ENCODE measurements at regions not wholly inside any gene's neighbourhood (a gene's known extent, or its start where the extent isn't known, plus 50 kb on each side); places are given as distances from the start of the nearest gene placed in this dataset.
"Not testable (repeated sequence)": the region's sequence is repeated elsewhere in the genome, so short reads cannot be mapped to it uniquely, and the experiment has no call there.

DNA sequence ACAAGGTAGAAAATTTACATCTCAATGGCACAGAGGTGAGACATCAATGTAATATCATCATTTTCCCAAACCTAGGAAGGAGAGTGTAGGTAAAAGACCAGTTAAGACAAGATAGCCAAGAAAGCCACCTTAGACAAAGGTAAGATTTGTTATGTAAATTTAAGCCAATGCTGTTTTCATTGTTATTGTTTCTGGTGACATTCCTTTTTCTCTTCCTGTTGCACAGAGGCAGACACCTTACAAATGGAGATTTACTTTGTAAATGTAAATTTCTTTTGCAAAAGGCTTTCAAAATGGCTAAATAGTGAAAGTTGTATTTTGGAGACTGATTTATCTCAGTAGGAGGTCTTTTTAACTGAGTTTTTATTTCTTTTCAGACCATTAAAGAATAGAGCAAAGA lies 159.1 kb downstream of the YIPF5 start:
- no peak for DNase-seq

DNA sequence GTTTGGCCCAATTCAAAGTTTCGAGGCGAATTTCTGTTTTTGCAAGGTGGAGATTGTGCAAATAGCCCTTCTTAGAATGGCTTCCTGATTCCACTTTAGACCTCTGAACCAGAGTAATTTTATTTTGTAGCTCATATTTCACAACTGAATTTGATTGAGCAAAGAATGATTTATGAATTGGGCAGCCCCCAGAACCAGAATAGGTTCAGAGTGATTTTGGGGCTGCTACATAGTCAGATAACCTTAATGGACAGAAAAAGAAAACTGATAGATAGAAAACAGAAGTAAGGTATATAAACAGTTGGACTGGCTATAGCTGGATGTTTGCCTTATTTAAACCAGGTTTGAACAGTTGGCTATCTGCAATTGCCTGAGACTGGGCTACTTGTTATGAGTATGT lies 156.6 kb downstream of the YIPF5 start:
- no peak for DNase-seq

DNA sequence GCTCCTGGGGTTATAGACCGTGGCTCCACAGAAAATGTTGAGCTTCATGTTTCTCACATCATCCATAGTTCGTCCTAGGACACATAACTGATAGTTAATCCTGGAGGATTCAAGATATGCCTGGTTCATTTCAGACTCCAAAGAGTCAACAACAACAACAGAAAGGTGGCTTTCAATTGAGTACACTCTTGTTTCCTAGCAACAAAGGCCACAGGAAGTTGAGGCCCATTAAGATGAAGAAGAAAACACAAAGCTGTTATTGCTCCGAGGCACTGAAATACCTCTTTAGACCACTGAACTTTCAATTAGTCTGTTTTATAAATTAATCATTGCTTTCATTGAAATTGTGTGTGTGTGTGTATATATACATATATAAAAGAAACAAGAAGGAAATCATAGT lies 154.5 kb downstream of the YIPF5 start:
- peak; percentile 65 for DNase-seq

DNA sequence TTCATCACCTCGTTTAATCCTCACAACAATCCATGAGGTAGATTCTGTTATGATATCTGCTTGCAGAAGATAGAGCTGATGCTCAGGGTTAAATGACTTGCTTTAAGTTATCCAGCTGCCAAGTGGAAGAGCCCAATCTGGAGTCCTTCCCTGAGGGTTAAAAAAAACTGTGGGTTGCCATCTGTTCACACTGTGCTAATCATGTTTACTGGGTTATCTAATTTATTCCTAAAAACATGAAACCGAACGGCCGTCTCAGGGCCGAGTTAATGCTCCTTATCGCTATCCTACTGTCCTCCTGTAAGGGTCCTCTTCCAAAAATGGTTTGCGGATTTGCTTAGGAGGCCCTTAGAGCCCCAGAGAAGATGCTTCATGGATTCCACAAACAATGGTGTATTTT lies 153.3 kb downstream of the YIPF5 start:
- DNase-seq: no peak

DNA sequence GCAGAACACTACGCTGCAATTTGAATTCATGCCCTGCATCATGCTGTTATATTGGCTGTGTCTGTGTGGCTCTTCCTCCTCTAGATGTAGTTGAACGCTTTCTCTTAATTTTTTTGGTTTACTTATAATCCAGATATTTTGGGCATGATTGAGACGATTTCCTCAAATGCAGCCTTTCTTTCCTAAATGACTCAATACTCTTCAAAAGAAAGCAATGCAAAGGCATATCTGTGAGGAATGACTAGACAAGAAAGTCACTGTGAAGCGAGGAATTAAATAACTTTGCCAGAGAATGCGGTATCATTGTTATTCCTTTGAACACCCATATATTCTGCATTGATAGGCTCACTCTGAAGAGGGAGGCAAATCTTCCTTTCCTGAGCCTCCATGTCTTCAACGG lies 152.8 kb downstream of the YIPF5 start:
- DNase-seq: no peak

DNA sequence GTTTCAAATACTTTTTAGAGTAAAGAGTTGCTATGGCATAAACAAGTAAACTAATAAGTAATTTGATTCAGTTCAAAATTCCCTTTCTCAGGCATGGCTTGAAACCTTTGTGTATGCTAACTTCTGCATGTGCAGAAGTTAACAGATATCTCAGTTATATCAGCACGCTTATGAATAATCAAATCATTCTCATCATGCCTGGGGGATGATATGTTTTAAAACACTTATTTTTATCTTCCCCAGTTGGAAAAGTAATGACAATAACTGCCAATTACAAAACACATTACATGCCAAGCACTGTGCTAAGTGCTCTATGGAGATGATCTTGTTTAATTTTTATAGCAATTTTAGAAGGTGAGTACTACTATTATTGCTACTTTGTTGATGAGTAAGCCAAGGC lies 146.4 kb downstream of the YIPF5 start:
- no peak for DNase-seq

DNA sequence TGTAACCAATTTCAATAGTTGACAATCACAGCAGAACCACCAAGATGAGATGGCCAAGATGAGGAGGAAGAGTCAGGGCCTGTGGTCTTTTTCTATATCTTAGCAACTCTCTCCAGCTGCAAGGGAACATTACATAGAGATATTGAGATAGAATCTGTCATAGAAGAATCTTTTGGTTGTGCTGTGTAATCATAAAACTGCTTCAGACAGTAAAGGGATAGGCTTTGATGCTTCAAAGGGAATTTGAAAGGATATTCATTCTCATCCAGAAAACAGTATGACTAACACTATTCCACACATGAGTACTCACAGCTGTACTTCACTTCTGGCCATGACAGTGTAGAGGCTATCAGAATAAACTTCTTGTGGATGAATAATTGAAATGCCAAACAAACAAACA lies 145.9 kb downstream of the YIPF5 start:
- DNase-seq: no peak

DNA sequence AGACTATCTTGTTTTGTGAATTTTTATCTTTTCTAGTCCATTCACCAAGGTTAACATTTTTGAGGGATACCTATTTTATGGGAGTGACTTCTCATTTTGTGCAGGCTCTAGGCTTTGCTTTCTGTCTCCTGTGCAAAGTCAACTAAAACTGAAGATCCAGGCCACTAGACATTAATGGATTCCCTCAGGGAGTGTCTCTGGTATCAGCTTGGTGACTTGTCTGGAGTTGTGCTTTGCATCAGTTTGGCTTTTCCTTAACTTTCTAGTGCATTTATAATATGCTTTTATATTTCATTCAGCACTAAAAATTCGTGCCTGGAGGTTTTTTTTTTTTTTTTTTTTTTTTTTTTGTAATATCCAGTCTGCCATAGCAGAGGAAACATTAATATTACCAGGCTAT lies 144.2 kb downstream of the YIPF5 start:
- no peak for DNase-seq

DNA sequence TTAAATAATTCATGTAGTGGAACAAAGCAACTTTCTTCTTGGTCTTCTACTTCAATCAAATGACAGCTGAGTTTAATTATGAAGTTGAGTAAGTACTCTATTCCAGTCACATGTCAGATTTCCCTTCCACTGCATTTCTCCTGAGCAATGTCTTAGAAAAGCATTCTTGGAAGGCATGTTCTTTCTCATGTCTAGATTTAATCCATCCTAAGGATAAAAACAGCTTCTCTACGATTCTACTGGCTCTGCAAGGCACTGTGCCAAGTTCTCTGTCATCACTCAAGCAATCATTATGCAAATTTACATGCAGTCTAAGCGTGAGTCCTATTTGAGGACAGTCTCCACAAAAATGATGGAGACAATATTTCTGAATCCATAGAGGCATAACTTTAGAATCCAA lies 142.4 kb downstream of the YIPF5 start:
- DNase-seq: peak; percentile 39

DNA sequence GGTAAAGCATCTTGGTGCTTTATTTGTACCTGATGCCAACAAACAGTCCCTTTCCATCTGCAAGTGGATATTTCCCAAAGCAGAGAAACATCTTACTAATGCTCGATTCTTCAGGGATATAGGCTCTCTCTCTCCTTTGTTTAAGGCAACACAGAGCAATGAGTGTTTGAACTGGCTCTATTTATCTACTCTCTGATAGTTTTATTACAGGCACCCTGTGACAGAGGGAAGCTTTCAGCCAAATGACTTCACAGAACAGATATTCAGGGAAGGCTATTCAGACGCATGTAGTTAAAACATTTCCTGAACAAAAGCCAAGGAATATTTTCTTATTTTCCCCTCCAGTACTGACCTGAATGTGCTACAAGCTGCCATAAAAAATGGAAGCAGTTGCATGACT lies 141.8 kb downstream of the YIPF5 start:
- DNase-seq: peak; percentile 39

DNA sequence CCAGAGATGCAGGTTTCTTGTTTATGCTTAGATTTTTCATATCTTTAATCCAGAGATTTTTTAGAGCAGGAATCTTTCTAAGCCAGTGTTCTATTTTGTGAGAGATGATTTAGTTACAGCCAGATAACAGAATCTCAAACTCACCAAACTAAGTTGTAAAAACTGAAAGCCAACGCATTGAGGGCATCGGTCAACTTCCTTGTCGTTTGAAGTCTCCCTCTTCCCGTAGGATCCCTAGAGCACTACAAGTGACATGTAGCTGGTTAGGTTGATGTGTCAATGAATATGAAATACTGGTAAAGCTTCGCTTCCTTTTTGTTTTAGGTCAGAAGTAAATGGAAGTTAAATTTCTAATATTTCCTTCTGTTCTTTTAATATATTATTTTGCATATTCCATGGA lies 139.6 kb downstream of the YIPF5 start:
- no peak for DNase-seq

DNA sequence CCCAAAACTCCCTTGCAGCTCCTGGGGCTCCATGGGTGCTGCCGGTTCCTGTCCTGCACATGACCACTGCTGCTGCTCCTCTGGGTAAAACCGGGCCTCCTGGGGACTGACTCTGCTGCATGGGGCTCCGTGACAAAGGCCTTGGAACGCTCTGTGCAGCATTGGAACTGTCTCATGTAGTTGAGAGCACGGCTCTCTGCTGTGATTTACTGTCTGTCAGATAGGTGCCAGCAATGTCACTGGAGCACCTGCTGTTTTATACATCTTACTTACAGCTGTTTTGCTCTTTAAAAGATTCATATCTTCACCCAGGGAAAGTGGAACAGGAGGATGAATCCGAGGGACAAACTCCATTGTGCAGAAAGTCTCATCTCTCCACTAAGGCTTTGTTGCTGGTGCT lies 138.1 kb downstream of the YIPF5 start:
- DNase-seq: peak; percentile 3

DNA sequence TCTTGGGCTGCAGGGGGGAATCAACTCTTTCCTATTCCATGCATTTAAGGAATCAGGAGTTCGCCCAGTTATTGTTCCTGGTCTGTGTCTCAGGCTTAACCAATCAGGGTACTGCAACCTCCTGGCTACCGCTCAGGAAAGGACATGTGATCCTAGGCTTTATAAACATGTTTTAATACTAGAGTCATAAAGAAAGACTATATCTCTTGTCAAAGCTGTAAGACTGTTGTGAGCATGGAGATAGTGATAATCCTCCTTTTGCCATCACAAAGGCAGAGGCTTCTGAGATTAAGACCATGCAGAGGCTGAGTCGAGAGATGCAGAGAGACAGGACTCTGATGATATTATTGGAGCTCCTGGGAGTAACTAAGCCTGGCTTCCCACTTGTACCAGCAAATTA lies 137.0 kb downstream of the YIPF5 start:
- DNase-seq: no peak

DNA sequence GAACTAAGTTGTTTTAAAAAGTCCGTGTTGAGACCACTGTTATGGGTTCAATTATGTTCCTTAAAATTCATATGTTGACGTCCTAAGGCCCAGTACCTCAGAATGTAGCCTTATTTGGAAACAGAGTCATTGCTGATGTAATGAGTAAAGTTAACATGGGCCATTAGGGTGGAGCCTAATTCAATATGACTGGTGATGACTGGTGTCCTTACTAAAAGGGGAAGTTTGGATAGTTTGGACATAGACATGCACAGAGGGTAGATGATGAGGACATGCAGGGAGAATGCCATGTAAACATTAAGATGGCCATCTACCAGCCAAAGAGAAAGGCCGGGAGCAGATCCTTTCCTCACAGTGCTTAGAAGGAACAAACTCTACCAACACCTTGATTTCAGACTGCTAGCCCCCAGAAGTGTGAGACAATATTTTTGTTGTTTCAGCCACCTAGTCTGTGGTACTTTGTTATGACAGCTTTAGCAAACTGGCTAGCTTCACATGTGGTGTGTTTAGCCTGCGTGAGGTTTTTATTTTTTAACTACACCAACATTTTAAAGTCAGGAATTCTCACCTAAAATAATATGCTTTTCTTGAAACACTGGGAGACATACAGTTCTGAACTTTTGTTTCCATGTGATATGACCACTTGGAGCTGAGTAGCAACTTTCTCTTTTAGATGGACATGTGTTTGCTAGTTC lies 135.3 kb downstream of the YIPF5 start:
- DNase-seq: no peak

DNA sequence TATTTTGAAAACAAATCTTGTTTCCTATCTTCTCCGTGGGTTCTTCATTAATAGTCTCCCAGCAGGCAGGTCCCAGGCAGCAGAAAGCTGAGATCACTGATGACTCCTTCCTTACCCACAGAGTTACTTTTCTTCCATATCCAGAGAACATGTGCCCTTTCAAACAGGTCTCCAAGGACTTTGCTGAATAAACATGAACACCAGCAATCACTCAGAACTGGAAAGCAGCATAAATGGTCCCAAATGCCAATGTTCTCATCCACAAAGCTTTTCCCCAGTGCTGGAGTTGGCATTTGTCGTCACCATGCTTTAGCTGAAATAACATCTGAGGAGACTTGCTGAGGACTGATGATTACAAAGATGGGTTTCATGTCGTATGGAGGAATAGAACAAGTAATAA lies 134.0 kb downstream of the YIPF5 start:
- DNase-seq: no peak

DNA sequence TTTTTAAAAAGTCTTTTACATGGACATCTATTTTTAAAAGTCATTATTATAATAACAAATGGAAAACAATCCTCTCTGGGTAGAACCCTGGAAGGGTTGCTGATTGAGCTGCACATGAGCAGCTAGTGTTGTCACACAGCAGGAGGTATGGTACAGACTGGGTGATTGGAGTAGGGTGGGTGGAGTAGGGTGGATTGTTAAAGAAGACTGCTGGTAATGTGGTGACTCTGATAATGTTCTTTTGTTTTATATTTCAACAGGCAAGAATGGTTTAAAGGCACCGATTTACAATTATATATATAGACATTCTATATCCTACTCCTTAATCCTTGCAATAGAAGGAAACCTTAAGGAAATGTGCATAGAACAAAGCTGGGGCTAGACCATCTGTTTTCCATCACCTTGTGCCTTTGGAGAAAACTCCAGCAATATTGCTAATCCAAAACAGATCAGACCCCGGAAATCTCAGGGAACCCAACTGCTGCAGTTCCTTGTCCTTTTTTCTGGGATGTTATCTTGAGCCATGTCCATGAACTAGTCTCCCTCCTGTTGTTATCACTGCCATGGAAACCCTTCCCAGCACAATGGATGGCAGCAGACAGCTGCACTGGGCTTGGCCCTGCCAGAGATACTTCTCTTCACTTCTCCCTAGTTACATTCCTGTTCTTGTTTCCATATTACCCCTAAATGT lies 129.7 kb downstream of the YIPF5 start:
- DNase-seq: no peak

DNA sequence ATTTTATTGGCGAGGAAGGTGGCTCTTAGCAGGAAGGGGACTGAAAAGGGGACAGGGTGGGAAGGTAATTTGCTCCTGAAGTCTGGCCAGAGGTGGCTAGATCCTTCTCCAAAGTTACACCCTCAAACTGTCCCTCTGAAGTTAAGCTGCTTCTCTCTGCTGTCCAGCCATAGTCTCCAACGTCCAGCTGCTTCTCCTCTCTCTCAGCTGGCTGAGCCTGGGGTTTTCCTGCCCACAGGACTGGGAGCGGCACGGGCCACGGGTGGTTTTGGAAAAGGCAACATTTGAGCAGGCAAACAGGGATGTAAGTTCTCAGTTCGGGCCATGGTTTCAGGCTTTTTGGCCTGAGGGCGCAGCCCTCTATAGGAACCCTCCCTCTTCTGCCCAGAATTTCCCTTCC lies 128.3 kb downstream of the YIPF5 start:
- no peak for DNase-seq

DNA sequence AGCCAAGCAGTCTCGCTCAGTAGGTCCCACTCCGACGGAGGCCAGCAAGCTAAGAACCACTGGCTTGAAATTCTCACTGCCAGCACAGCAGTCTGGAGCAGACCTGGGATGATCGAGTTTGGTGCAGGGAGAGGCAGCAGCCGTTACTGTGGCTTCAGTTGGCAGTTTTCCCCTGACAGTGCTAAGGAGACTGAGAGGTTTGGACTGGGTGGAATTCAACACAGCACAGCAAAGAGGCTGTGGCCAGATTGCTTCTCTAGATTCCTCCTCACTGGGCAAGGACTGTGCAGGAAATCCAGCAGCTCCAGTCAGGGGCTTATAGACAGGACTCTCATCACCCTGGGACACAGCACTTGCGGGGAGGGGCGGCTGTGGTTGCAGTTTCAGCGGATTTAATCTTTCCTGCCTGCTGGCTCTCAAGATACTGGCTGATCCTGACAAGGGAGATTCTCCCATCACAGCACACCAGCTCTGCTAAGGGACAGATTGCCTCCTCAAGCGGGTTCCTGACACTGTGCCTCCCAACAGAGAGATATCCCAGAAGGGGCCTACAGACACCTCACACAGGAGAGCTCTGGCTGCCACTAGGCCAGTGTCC lies 122.1 kb downstream of the YIPF5 start:
- DNase-seq: no peak

DNA sequence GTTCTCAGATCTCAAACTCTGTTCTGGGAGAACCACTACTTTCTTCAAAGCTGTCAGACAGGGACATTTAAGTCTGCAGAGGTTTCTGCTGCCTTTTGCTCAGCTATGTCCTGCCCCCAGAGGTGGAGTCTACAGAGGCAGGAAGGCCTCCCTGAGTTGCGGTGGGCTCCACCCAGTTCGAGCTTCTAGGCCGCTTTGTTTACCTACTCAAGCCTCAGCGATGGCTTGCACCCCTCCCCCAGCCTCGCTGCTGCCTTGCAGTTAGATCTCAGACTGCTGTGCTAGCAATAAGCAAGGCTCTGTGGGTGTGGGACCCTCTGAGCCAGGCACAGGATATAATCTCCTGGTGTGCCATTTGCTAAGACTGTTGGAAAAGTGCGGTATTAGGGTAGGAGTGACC lies 115.1 kb downstream of the YIPF5 start:
- not testable (repeated sequence) for DNase-seq

DNA sequence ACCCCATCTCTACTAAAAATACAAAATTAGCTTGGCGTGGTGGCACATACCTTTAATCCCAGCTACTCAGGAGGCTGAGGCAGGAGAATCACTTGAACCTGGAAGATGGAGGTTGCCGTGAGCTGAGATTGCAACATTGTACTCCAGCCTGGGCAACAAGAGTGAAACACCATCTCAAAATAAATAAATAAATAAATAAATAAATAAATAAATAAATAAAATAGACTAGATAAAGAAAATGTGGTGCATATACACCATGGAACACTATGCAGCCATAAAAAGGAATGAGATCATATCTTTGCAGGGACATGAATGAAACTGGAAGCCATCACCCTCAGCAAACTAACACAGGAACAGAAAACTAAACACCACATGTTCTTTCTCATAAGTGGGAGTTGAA lies 110.4 kb downstream of the YIPF5 start:
- not testable (repeated sequence) for DNase-seq

DNA sequence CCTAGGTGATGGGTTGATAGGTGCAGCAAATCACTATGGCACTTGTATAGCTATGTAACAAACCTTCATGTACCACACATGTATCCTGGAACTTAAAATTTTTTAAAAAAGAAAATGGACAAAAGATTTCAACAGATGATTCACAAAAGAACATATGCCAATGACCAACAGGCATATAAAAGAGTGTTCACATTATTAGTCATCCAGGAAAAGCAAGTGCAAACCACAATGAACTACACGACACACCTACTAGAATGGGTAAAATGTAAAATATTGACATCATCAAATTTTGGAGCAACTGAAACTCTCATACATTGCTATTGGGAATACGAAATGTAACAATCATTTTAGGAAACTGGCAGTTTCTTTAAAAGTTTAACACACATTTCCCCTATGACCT lies 109.9 kb downstream of the YIPF5 start:
- no peak for DNase-seq

DNA sequence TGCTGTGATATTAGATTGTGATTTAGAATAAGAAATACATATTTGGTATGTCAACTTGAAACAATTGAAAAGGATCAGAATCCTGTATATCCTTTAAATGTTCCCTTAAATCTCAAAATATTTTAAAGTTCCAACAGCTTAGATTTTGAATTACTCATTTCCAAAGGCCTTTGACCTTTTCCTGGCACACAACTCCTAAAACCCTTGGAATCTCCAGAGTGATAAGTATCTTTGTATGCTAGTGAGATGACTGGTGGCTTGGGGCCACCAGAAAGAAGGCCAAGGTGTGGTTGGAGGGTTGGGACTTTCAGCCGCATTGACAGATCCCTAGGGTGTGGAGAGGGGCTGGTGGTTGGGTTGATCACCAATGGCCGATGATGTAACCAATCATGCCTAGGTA lies 104.7 kb downstream of the YIPF5 start:
- DNase-seq: no peak

DNA sequence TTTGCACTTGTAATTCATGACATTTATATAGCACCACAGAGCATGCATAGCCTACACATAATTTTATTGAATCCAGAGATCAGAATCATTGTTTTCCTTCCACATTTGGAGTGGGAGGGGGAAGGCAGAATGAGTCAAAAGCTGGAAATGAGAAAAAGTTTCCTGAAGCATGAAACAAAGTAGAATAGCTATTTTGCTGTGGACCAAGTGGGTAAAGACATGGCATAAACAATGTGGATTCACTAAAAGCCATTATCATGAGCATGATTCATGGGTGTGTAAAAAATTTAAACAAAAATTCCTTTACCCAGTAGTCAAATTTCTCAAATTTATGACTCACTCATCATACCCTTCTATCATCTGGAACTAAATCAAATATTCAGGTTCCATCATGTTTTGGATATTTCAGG lies 97.9 kb downstream of the YIPF5 start:
- DNase-seq: no peak

DNA sequence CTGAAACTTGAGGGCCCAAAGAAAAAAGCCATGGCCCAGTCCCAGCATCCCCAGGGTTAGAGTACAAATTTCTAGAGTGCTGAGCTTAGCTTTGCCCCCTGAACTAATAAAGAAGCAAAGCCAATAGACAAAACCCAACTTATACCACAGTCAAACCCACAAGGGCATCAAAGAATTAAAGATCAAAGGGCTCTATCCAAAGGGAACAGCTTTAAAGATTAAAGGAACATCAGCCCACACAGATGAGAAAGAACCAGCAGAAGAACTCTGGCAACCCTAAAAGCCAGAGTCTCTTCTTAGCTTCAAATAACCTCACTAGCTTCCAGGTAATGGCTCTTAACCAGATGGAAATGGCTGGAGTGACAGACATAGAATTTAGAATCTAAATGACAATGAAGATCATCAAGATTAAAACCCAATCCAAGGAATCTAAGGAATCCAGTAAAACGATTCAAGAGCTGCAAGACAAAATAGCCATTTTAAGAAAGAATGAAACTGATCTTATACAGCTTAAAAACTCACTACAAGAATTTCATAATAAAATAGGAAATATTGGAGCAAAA lies 93.9 kb downstream of the YIPF5 start:
- DNase-seq: no peak

All from NCI-H510A treated with DMSO at 0.1 percent for 48 hours (cell line).